Spinal cord (tissue), 9 donors: ENCODE measurements at regions not wholly inside any gene's neighbourhood (a gene's known extent, or its start where the extent isn't known, plus 50 kb on each side); places are given as distances from the start of the nearest gene placed in this dataset.
A peak's percentile ranks its signal among the peaks of the same experiment; 100 is the strongest.
"Not testable (repeated sequence)": the region's sequence is repeated elsewhere in the genome, so short reads cannot be mapped to it uniquely, and the experiment has no call there.

Experiments used
- DNase-seq, 6 donors: peaks; one replicate each; pipeline versions ENCODE4 v3.0.0 to v3.0.0-alpha.2; 2013 to 2015; ENCODE audit warnings: low spot score in 6 of 6, low read depth in 4 of 6
- H3K27ac ChIP-seq: one replicate; pipeline ENCODE4 v1.5.1; 2013; ENCODE audit warnings: low read depth, low read length, control low read depth
- H3K27me3 ChIP-seq: one replicate; pipeline ENCODE4 v1.6.1; 2013; ENCODE audit warnings: low read length; ENCODE audit not compliant: control insufficient read depth, insufficient read depth
- H3K36me3 ChIP-seq: one replicate; pipeline ENCODE4 v1.6.1; 2013; ENCODE audit warnings: low read length; ENCODE audit not compliant: control insufficient read depth, insufficient read depth
- H3K4me1 ChIP-seq: one replicate; pipeline ENCODE4 v1.6.1; 2013; ENCODE audit warnings: low read length; ENCODE audit not compliant: control insufficient read depth, insufficient read depth
- H3K4me3 ChIP-seq: one replicate; pipeline ENCODE4 v1.5.1; 2013; ENCODE audit warnings: low read depth, low read length, control low read depth
- H3K9me3 ChIP-seq: one replicate; pipeline ENCODE4 v1.6.1; 2013; ENCODE audit warnings: low read length; ENCODE audit not compliant: control insufficient read depth, insufficient read depth
- WGBS: methylation state at CpG from one replicate; pipeline ENCODE4 v1.1.5; 2013; ENCODE audit warnings: missing lambda C conversion rate; ENCODE audit not compliant: insufficient coverage; 5-methylcytosine and 5-hydroxymethylcytosine counted together
- donor health status: healthy.

DNA sequence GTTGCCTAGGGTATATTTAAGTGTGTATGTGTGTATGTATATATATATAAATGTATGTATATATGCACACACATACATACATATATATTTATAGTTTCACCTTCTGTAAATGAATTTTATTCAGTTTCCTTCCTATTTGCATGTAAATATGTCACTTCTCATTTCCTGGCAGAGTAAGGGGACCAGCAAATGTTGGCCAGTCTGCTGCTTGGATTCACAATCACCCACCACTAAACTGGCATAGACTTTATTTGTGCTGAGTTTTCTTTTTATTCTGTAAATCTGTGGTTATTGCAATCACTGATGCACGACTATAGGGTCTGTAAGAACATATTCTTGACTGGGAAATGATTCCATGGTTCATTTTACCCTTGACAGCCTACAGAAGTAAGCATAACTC is 640.4 kb upstream of the FAM98A start:
- no peaks in the 10 kb centered on the region for H3K9me3 ChIP-seq
- no peak overlapping the region for H3K27ac ChIP-seq
- WGBS, result no CpG with 5 or more reads among the region's 1 CpG
- peak in 1 of 6 donors; percentile 82 for DNase-seq
- no peak overlapping the region for H3K4me3 ChIP-seq
- H3K27me3 ChIP-seq, result no peaks in the 10 kb centered on the region
- H3K4me1 ChIP-seq, result peaks cover 7% of the 10 kb centered on the region
- H3K36me3 ChIP-seq, result no peaks in the 10 kb centered on the region

DNA sequence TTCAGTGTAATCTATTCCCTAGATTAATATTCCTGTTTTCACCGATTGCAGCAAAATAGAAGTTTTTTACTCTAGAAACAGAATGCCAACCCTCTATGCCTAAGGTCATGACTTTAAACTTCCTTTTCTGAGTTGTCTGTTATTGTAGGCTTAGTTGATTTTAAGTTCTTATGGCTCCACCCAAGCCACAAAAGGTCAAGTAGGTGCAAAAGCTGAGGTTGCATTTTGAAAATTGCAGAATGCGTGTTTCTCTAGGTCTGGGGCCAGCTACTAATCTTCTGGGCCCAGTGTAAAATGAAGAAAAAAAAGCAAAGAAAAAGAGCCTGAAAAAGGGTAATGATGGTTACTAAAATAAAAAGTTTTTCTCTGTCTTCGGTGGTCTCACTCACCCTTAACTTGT is 635.7 kb upstream of the FAM98A start:
- Histone ChIP-seq H3K4me3 (no peak overlapping the region), H3K27ac (no peak overlapping the region), H3K9me3 (no peaks in the 10 kb centered on the region), H3K36me3 (no peaks in the 10 kb centered on the region), H3K4me1 (no peaks in the 10 kb centered on the region), H3K27me3 (no peaks in the 10 kb centered on the region)
- no CpG with 5 or more reads among the region's 3 CpGs for WGBS
- DNase-seq, result no peak

- 80% methylated on average over 1 of the region's 1 CpG for WGBS
- Histone ChIP-seq H3K36me3 (no peaks in the 10 kb centered on the region), H3K4me3 (no peak overlapping the region), H3K27ac (no peak overlapping the region), H3K27me3 (no peaks in the 10 kb centered on the region), H3K9me3 (no peaks in the 10 kb centered on the region), H3K4me1 (no peaks in the 10 kb centered on the region)
- DNase-seq, result no peak
Observed at GRCh38 chr2:34229998-34230397, 630.9 kb upstream of the FAM98A start.

GRCh38 chr2:34215174-34215573 is 616.1 kb upstream of the FAM98A start:
- Histone ChIP-seq H3K36me3 (no peaks in the 10 kb centered on the region), H3K4me1 (no peaks in the 10 kb centered on the region), H3K27ac (no peak overlapping the region), H3K9me3 (no peaks in the 10 kb centered on the region), H3K4me3 (no peak overlapping the region), H3K27me3 (no peaks in the 10 kb centered on the region)
- DNase-seq, result no peak
- WGBS, result 85% methylated on average over 3 of the region's 4 CpGs

DNA sequence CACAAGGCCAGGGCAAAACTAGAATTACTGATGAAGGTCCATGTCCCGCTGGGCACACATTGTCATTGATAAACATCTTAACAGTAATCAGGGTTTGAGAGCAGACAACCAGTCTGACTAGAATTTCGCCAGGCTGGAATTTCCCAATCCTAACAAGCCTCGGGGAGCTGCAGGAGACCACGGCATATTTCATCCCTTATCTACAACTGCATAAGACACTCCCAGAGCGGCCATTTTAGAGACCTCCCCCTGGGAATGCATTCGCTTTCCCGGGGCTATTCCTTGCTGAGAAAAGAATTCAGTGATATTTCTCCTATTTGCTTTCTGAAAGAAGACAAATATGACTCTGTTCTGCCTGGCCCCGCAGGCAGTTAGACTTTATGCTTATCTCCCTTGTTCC is 611.3 kb upstream of the FAM98A start:
- H3K4me1 ChIP-seq, H3K27me3 ChIP-seq, H3K4me3 ChIP-seq, DNase-seq, H3K27ac ChIP-seq, H3K36me3 ChIP-seq, H3K9me3 ChIP-seq: not testable (repeated sequence)
- 98% methylated on average over 4 of the region's 8 CpGs for WGBS

GRCh38 chr2:34204560-34204959 is 605.5 kb upstream of the FAM98A start:
- Histone ChIP-seq H3K4me3 (no peak overlapping the region), H3K27ac (no peak overlapping the region), H3K4me1 (no peaks in the 10 kb centered on the region), H3K36me3 (no peaks in the 10 kb centered on the region), H3K27me3 (no peaks in the 10 kb centered on the region), H3K9me3 (no peaks in the 10 kb centered on the region)
- no peak for DNase-seq
- WGBS, result no CpG with 5 or more reads among the region's 1 CpG

DNA sequence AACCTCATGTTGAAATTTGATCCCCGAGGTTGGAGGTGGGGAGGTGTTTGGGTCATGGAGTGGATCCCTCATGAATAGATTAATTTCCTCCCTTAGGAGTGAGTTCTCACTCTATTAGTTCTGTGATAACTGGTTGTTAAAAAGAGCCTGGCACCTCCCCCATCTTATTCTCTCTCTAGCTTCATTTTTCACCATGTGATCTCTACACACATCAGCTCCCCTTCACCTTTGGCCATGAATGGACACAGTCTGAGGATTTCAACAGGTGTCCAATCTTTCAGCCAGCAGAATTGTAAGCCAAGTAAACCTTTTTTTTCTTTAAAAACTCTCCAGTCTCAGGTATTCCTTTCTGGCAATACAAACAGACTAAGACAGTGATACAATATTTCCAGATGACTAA is 602.0 kb upstream of the FAM98A start:
- no CpG with 5 or more reads among the region's 1 CpG for WGBS
- no peaks in the 10 kb centered on the region for H3K9me3 ChIP-seq
- H3K4me3 ChIP-seq, result no peak overlapping the region
- no peaks in the 10 kb centered on the region for H3K27me3 ChIP-seq
- no peak overlapping the region for H3K27ac ChIP-seq
- H3K4me1 ChIP-seq, result no peaks in the 10 kb centered on the region
- no peaks in the 10 kb centered on the region for H3K36me3 ChIP-seq
- DNase-seq, result no peak

DNA sequence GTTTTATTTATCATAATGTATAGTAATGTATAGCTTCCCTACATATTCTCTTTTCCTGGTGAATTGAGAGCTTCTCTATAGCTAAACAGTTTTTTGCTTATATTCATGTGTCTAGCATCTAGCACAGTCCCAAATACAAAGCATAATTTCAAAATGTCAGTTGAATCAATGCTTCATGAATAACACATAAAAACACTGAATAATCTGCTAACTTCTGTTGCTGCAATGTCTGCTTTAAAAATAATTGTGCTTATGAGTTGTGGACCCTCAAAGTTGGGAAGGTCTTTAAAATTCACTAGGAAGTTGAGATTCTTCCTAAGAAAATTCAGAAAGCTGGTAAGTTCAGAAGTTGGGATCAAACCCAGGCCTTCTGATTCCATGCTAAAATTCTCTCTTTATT is 600.9 kb upstream of the FAM98A start:
- Histone ChIP-seq H3K4me3 (no peak overlapping the region), H3K27ac (no peak overlapping the region), H3K36me3 (no peaks in the 10 kb centered on the region), H3K9me3 (no peaks in the 10 kb centered on the region), H3K4me1 (no peaks in the 10 kb centered on the region), H3K27me3 (no peaks in the 10 kb centered on the region)
- DNase-seq, result peak in 1 of 6 donors; percentile 15

DNA sequence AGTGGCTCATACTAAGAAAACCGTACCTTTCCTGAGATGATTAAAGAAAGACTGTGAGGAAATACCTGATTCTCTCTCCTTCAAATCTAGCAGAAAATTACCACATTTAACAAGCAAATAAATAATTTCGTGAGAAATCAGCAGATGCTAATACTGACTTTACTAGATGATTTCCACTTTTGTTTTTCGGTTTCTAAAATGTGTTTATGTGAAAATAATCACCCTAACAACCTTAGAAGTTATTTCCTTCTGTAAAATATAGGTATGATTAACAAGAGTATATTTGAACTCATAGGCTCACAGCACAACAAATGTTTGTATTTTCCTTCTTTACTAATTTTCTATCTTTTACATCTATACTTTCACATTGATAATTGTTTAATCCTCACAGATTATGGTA is 594.1 kb upstream of the FAM98A start:
- Histone ChIP-seq H3K4me3 (no peak overlapping the region), H3K27me3 (no peaks in the 10 kb centered on the region), H3K4me1 (no peaks in the 10 kb centered on the region), H3K36me3 (no peaks in the 10 kb centered on the region), H3K27ac (no peak overlapping the region), H3K9me3 (no peaks in the 10 kb centered on the region)
- WGBS, result no CpG with 5 or more reads among the region's 3 CpGs
- DNase-seq, result no peak

DNA sequence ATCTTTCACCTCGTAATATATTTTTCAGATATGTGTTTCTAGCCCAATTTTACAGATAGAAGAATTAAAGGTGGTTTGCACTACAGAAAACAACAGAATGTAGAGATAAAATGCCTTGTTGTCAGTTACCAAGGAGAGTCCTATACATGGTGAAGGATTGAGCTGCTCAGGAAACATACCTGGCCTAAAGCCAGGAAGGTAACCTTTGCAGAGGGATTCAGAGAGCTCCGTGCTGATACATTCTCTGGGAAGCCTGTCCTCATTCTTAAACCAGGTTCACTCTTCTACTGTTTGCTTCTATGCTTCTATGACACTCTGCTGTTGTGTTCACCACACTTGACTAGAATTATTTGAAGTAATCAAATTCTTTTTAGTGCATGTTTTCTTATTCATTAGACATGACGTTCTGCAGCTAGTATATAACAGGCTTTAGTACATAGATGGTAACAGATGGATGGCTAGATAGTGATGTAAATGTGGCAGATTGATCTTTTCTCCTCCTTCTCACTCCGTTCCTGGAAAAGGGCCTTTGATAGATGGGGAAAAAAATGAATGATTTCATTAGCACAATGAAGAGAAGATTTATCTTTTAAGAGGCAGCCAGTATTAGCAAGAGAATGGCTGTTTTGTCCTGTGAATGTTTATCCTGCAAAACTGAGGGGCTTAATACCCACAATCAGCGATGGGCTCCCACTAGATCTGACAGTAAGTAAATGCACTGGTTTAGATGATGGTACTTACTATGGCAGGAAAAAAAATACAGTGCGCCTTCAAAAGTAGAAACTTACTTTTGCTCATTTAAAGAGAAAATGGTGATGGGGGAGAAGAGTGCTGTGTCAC is 589.6 kb upstream of the FAM98A start:
- WGBS, result no CpG with 5 or more reads among the region's 6 CpGs

More for the DNA sequence above, 589.6 kb upstream of the FAM98A start:
- H3K4me3 ChIP-seq, result no peak overlapping the region
- no peaks in the 10 kb centered on the region for H3K27me3 ChIP-seq
- no peaks in the 10 kb centered on the region for H3K36me3 ChIP-seq
- no peaks in the 10 kb centered on the region for H3K4me1 ChIP-seq
- H3K27ac ChIP-seq, result no peak overlapping the region
- DNase-seq, result peak in 2 of 6 donors; percentile 23 to 47
- H3K9me3 ChIP-seq, result no peaks in the 10 kb centered on the region
